T-helper 17 cell (primary cell): ENCODE measurements at regions not wholly inside any gene's neighbourhood (a gene's known extent, or its start where the extent isn't known, plus 50 kb on each side); places are given as distances from the start of the nearest gene placed in this dataset.
"Not testable (repeated sequence)": the region's sequence is repeated elsewhere in the genome, so short reads cannot be mapped to it uniquely, and the experiment has no call there.

ENCODE experiments used
- ATAC-seq: fragments of 150-1000 bp; cut with Tn5 transposase; 2 replicates; pipeline ENCODE4 v1.10.0; 2021; ENCODE audit warnings: mild to moderate bottlenecking, moderate library complexity
- DNase-seq, 3 donors: peaks; one replicate each; pipeline versions ENCODE4 v3.0.0 to v3.0.0-alpha.2; 2020 to 2021
- H3K9me3 ChIP-seq: one replicate; pipeline ENCODE4 v1.7.0; 2013; ENCODE audit warnings: low read length, mild to moderate bottlenecking; ENCODE audit not compliant: control insufficient read depth, poor library complexity, severe bottlenecking
- H3K27ac Mint-ChIP-seq: one replicate; pipeline ENCODE4 v1.8.0; 2022; ENCODE audit warnings: mild to moderate bottlenecking, moderate library complexity, mixed read lengths
- H3K27me3 Mint-ChIP-seq: one replicate; pipeline ENCODE4 v1.8.0; 2022; ENCODE audit warnings: mixed read lengths
- H3K36me3 Mint-ChIP-seq: one replicate; pipeline ENCODE4 v1.8.0; 2022; ENCODE audit warnings: low read depth, mixed read lengths
- H3K4me1 Mint-ChIP-seq: one replicate; pipeline ENCODE4 v1.8.0; 2022; ENCODE audit warnings: mild to moderate bottlenecking, mixed read lengths
- H3K4me3 Mint-ChIP-seq: one replicate; pipeline ENCODE4 v1.8.0; 2022; ENCODE audit warnings: mild to moderate bottlenecking, moderate library complexity, mixed read lengths

DNA sequence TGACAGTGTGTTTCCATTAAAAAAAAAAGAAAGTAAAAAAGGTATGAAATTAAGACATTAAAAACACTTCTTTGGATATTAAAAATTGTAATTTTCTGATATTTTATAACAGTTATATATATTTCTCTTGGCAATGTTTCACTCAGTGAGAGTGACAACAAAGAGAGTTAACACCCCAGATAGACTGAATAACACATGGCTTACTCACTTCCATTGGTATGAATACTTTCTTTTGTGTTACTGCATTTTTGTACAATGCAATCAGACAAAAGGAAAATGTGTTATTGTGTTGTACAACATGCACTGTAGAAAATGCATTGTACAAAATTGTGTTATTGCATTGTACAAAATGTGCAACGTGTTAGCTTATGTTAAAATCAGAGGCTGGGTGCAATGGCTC is 676.6 kb upstream of the AMELY start:
- not testable (repeated sequence) for H3K4me1 Mint-ChIP-seq, H3K27me3 Mint-ChIP-seq, H3K36me3 Mint-ChIP-seq, H3K4me3 Mint-ChIP-seq, DNase-seq, H3K9me3 ChIP-seq, H3K27ac Mint-ChIP-seq, ATAC-seq

DNA sequence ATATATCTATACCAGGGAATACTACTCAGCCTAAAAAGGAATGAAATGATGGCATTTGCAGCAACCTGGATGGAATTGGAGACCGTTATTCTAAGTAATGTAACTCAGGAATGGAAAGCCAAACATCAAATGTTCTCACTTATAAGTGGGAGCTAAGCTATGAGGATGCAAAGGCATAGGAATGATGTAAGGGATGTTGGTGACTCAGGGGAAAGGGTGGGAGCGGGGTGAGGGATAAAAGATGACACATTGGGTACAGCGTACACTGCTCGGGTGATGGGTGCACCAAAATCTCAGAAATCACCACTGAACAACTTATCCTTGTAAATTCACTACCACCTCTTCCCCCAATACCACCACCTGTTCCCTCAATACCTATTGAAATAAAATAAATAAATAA is 651.0 kb upstream of the AMELY start:
- no peak overlapping the region for H3K4me3 Mint-ChIP-seq
- DNase-seq (no peak), ATAC-seq (no peak)
- no peaks in the 10 kb centered on the region for H3K36me3 Mint-ChIP-seq
- no peaks in the 10 kb centered on the region for H3K27me3 Mint-ChIP-seq
- no peaks in the 10 kb centered on the region for H3K9me3 ChIP-seq
- H3K4me1 Mint-ChIP-seq: no peaks in the 10 kb centered on the region
- H3K27ac Mint-ChIP-seq: no peak overlapping the region

DNA sequence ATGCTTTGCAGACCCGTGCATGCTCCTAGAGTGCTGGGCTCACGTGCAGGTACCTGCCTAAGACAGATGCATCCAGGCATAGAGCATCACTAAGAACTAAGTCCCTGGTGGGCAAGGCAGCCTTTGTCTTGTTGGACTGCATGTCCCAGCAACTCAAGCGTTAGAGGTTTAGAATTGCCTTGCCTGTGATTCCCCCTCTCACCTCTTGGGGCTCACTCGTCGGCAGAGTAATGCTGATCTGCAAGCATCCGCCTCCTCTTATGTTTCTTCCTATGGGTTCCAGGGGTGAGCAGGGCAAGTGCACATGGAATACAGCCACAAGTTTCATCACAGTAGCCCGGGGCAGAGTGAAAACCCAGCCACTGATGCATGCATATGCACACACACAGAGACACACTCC is 646.1 kb upstream of the AMELY start:
- Mint-ChIP-seq H3K4me3 (no peak overlapping the region), H3K36me3 (no peaks in the 10 kb centered on the region), H3K4me1 (no peaks in the 10 kb centered on the region), H3K27me3 (no peaks in the 10 kb centered on the region), H3K27ac (no peak overlapping the region)
- DNase-seq: no peak
- ATAC-seq: no peak
- H3K9me3 ChIP-seq: no peaks in the 10 kb centered on the region

DNA sequence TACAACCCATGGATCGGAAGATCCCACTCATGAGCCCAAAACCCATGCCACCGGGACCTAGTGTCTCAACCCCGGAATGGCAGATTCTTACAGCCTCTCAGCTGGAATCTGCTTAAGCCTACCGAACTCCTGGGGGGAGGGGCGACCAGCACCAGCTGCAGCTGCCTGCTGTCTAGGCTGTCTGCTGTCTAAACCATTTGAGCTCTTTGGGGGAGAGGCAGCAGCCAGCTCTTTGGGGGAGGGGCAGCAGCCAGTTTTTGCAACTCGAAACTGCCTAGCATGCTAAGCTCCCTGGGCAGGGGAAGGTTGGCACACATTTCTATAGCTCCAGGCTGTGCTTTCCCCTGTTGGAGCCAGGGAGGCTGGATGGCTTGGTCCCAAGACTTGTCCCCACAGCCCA is 643.5 kb upstream of the AMELY start:
- no peak overlapping the region for H3K27ac Mint-ChIP-seq
- no peak overlapping the region for H3K4me3 Mint-ChIP-seq
- H3K36me3 Mint-ChIP-seq: no peaks in the 10 kb centered on the region
- no peaks in the 10 kb centered on the region for H3K4me1 Mint-ChIP-seq
- DNase-seq (no peak), ATAC-seq (no peak)
- no peaks in the 10 kb centered on the region for H3K27me3 Mint-ChIP-seq
- no peaks in the 10 kb centered on the region for H3K9me3 ChIP-seq

DNA sequence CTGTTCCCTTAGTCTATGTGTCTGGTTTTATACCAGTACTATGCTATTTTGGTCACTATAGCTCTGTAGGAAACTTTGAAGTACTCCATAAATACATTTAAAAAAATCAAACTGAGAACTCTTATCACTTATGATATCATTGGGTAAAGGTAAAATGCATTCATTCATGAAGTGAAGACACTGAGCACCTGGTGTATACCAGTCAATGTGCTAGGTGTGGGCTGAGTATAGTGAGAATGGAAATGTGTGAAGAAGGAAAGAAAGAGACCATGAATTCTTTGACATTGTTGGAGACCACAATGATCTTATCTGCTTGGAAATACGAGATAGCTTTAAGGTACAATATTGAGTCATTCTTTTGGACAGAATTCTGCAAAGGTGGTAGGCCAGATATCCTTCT is 633.5 kb upstream of the AMELY start:
- H3K4me3 Mint-ChIP-seq: no peak overlapping the region
- no peak for ATAC-seq
- H3K27ac Mint-ChIP-seq: no peak overlapping the region

DNA sequence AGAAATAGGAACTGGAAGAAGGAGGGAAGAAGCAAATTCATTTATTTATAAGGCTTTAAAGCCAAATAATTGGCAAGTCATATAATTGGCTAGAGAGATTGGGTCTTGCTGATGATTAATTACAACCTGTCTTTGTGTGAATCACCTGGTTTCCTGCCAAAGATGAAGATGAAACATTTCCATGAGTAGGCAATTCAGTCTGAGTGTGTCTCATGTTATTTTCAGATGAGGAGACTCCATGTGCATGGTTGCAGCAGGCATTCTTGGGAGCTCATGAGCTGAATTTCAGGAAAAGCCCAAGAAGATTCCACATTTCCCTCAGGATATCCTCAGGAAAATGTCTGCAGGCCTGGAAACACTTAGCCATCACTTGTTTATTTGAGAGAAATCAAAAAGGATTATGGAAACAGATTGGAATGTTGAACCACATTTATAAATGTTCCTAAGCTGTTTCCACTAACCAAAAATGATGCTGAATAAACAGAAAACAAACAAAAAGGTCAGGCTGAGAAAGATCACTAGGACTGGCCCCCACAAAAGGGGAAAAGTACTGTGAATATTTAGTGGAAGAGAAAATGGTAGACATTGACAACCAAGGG is 632.7 kb upstream of the AMELY start:
- no peak for DNase-seq
- Mint-ChIP-seq H3K27ac (no peak overlapping the region), H3K36me3 (no peaks in the 10 kb centered on the region), H3K27me3 (peaks cover 5% of the 10 kb centered on the region), H3K4me3 (no peak overlapping the region), H3K4me1 (no peaks in the 10 kb centered on the region)
- ATAC-seq: no peak
- H3K9me3 ChIP-seq: no peaks in the 10 kb centered on the region

More for the DNA sequence above, 633.5 kb upstream of the AMELY start:
- H3K4me1 Mint-ChIP-seq: no peaks in the 10 kb centered on the region
- DNase-seq: no peak
- H3K9me3 ChIP-seq: no peaks in the 10 kb centered on the region
- H3K27me3 Mint-ChIP-seq: peaks cover 5% of the 10 kb centered on the region
- no peaks in the 10 kb centered on the region for H3K36me3 Mint-ChIP-seq

DNA sequence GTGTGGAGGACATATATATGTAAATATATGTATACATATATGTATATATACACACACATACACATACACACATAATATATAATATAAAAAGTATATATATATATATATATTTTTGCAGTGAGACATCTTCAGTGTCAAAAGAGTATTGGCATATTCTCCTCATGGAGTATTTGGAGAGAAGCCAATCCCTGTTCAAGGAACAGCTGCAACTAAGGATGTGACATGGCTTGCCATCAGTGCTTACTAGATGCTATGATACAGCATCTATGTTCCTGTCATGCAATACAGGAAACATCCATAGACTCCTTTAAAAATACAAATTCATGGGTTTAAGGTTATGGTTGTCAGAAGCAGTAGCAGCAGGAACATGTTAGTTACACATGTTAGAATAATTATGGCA is 632.0 kb upstream of the AMELY start:
- no peaks in the 10 kb centered on the region for H3K9me3 ChIP-seq
- Mint-ChIP-seq H3K27ac (no peak overlapping the region), H3K4me3 (no peak overlapping the region), H3K4me1 (no peaks in the 10 kb centered on the region), H3K36me3 (no peaks in the 10 kb centered on the region), H3K27me3 (peaks cover 5% of the 10 kb centered on the region)
- ATAC-seq (no peak), DNase-seq (no peak)

DNA sequence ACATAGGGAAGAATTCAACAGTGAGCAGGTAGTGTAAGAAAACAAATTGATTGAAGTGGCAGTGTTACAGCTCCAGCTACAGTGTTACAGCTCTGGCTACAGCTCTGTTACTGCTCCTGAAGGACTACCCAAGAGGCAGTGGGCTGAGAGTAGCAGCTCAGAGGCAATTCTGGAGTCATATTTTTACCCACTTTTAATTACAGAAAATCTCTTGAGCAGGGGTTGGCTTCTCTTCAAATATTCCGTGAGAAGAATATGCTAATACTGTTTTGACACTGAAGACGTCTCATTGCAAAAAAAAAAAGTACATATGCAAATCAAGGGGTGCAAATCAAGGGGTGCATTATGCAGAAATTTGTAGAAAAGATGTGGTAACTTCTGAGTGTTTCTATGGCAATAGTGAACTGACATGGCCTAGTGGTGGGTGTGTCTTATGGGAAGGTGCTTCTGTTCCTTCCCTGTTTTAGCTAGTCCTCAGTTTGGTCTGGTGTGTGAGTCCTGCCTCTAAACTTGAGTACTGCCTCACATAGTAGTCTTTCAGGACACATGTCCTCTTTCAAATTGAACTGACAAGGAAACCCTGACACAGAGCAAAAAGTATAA is 630.8 kb upstream of the AMELY start:
- ATAC-seq (no peak), DNase-seq (no peak)
- no peaks in the 10 kb centered on the region for H3K36me3 Mint-ChIP-seq
- H3K27me3 Mint-ChIP-seq: peaks cover 5% of the 10 kb centered on the region
- H3K27ac Mint-ChIP-seq: no peak overlapping the region
- no peak overlapping the region for H3K4me3 Mint-ChIP-seq
- H3K9me3 ChIP-seq: no peaks in the 10 kb centered on the region
- H3K4me1 Mint-ChIP-seq: no peaks in the 10 kb centered on the region

DNA sequence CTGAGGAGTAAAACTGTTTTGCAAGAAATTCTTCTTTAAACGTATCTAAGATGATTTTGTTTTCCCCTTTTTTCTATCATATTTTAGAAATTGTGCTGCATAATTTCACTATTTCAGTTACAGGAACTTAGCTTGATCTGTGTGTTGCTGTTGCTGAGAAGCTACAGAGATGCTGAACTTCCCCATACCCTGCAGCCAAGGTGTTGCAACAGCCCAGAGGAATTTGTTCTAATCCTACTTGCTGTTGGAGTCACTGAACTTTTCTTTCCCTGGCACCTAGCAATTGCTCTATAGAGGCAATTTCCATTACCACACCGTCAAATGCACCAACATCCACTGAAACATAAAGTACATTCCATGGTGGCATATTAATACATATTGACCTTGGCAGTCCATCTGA is 617.8 kb upstream of the AMELY start:
- no peak overlapping the region for H3K4me3 Mint-ChIP-seq
- H3K36me3 Mint-ChIP-seq: no peaks in the 10 kb centered on the region
- H3K27ac Mint-ChIP-seq: no peak overlapping the region
- ATAC-seq (no peak), DNase-seq (no peak)
- H3K4me1 Mint-ChIP-seq: no peaks in the 10 kb centered on the region
- H3K27me3 Mint-ChIP-seq: peaks cover 11% of the 10 kb centered on the region
- no peaks in the 10 kb centered on the region for H3K9me3 ChIP-seq

DNA sequence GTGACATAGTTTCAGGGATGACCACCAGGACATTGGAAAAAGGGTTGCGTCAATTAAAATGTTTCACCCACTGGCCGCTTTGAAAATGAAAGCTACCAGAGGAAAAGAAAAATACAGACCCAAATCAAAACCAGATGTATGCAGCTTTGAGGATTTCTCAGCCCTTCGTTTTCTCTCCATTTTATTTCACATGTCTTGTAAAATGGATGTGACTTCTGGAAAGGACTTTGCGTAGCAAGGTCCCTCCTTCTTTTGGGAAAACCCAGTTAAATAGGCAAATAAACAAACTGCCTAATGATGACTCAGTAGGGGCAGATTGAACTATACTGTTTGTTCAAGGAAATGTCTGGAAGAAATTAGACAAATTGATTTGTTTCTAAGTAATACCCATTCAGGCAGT is 616.0 kb upstream of the AMELY start:
- peaks cover 11% of the 10 kb centered on the region for H3K27me3 Mint-ChIP-seq
- H3K4me1 Mint-ChIP-seq, ATAC-seq, H3K4me3 Mint-ChIP-seq, H3K9me3 ChIP-seq, H3K27ac Mint-ChIP-seq, H3K36me3 Mint-ChIP-seq, DNase-seq: not testable (repeated sequence)

DNA sequence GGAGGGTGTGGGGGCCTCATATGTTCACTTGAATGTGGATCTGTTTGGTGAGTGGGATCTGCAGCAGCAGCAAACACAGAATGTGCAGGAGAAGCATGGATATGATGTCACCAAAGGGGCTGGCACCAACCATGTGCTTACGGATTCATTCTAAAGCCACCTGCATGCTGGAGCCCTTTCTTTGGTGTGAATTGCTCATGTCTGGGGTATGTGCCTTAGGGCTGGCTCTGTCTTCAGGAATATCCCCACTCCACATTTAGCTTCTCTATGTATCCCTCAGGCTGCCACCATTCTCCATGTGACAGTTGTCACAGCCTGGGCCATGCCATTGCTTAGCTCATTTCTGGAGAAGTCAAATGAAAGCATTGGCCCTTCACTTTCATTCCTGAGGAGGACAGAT is 606.8 kb upstream of the AMELY start:
- Mint-ChIP-seq H3K4me3 (no peak overlapping the region), H3K27ac (no peak overlapping the region), H3K4me1 (no peaks in the 10 kb centered on the region), H3K27me3 (no peaks in the 10 kb centered on the region), H3K36me3 (no peaks in the 10 kb centered on the region)
- DNase-seq: no peak
- H3K9me3 ChIP-seq: no peaks in the 10 kb centered on the region
- no peak for ATAC-seq

DNA sequence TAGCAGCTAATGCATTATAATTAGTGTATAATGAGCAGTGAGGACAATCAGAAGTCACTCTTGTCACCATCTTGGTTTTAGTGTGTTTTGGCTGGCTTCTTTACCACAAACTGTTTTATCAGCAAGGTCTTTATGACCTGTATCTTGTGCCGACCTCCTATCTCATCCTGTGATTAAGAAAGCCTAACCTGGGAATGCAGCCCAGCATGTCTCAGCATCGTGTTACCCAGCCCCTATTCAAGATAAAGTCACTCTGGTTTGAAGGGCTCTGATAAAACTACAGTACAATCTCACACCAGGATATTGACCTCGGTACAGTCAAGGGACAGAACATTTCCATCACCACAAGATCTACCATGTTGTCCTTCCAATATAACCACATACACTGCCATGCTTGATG is 604.7 kb upstream of the AMELY start:
- no peaks in the 10 kb centered on the region for H3K9me3 ChIP-seq
- no peak overlapping the region for H3K4me3 Mint-ChIP-seq
- no peaks in the 10 kb centered on the region for H3K4me1 Mint-ChIP-seq
- H3K36me3 Mint-ChIP-seq: no peaks in the 10 kb centered on the region
- ATAC-seq (no peak), DNase-seq (no peak)
- H3K27ac Mint-ChIP-seq: no peak overlapping the region
- H3K27me3 Mint-ChIP-seq: no peaks in the 10 kb centered on the region

DNA sequence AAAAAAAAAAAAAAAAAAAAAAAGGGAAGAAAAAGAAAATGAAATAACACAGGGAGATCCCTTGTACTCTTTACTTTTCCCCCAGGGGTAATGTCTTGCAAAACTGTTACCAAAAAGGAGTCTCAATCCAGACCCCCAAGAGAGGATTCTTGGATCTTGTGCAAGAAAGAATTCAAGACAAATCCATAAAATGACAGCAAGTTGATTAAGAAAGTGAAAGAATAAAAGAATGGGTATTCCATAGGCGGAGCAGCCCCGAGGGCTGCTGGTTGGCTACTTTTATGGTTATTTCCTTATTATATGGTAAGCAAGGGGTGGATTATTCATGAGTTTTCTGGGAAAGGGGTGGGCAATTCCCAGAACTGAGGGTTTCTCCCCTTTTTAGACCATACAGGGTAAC is 604.3 kb upstream of the AMELY start:
- H3K9me3 ChIP-seq: no peaks in the 10 kb centered on the region
- Mint-ChIP-seq H3K36me3 (no peaks in the 10 kb centered on the region), H3K27me3 (no peaks in the 10 kb centered on the region), H3K4me3 (no peak overlapping the region), H3K27ac (no peak overlapping the region), H3K4me1 (no peaks in the 10 kb centered on the region)
- DNase-seq (no peak), ATAC-seq (no peak)

DNA sequence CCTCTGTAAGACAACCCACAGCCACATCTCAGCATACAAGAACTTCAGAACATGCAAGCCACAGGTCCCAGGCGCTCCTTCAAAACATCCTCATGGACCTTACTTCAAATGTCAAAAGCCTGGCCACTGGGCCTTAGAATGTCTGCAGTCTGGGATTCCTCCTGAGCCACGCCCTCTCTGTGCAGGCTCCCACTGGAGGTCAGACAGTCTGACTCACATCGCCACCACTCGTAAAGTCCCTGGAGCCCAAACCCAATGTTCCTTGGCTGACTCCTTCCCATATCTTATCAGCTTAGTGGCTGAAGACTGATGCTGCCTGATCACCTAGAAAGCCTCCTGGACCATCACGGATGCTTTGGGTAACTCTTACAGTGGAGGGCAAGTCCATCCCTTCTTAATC is 591.3 kb upstream of the AMELY start:
- H3K9me3 ChIP-seq: no peaks in the 10 kb centered on the region
- DNase-seq (no peak), ATAC-seq (no peak)
- peaks cover 5% of the 10 kb centered on the region for H3K36me3 Mint-ChIP-seq
- no peaks in the 10 kb centered on the region for H3K4me1 Mint-ChIP-seq
- no peak overlapping the region for H3K27ac Mint-ChIP-seq
- H3K27me3 Mint-ChIP-seq: peaks cover 5% of the 10 kb centered on the region
- H3K4me3 Mint-ChIP-seq: no peak overlapping the region
